ENCODE measurements at regions not wholly inside any gene's neighbourhood (a gene's known extent, or its start where the extent isn't known, plus 50 kb on each side); places are given as distances from the start of the nearest gene placed in this dataset.

- no peak for FAIRE-seq
- no peak for TF ChIP-seq POLR2AphosphoS5 (IDR thresholded peaks at IDR 0.05; ENCODE audit: insufficient read depth, low read depth, low read length)
- TF ChIP-seq MYC (IDR thresholded peaks at IDR 0.05; ENCODE audit: low read depth, low read length) = no peak
- TF ChIP-seq CTCF (IDR thresholded peaks at IDR 0.05; ENCODE audit: extremely low read depth in 1 of 2, insufficient read depth in 1 of 2, low read depth in 1 of 2, low read length in 2 of 2) = no peak
- TF ChIP-seq MAX (IDR thresholded peaks at IDR 0.05; ENCODE audit: insufficient read depth, insufficient read length) = no peak
- TF ChIP-seq JUN (IDR thresholded peaks at IDR 0.05; ENCODE audit: borderline replicate concordance, insufficient read depth, insufficient read length, low read depth) = no peak
- no peak for TF ChIP-seq GATA2 (IDR thresholded peaks at IDR 0.05; ENCODE audit: insufficient read depth, insufficient read length, low read depth, low read length)
- TF ChIP-seq FOS (IDR thresholded peaks at IDR 0.05; ENCODE audit: borderline replicate concordance, insufficient read depth, low read length) = no peak
- no peak for TF ChIP-seq POLR2A (IDR thresholded peaks at IDR 0.05; ENCODE audit: low read depth, low read length)
- TF ChIP-seq EZH2 (IDR thresholded peaks at IDR 0.05; ENCODE audit: borderline replicate concordance, low read depth, low read length, severe bottlenecking) = no peak
- H3K79me2 ChIP-seq (ENCODE audit: control insufficient read depth, insufficient read depth, low read length) = no peaks in the 10 kb centered on the region
- no peaks in the 10 kb centered on the region for H3K9me3 ChIP-seq (replicated peaks; ENCODE audit: control insufficient read depth, insufficient read depth, low read length)
- peaks cover 5% of the 10 kb centered on the region for H3K4me1 ChIP-seq (ENCODE audit: control insufficient read depth, extremely low read depth, insufficient read depth, low read length)
- no peaks in the 10 kb centered on the region for H4K20me1 ChIP-seq (replicated peaks; ENCODE audit: control insufficient read depth, extremely low read depth, insufficient read depth, low read length)
- POLR2A ChIA-PET = no interaction called here
- H3K4me3 ChIP-seq (replicated peaks in 1 of 3; ENCODE audit: insufficient read depth in 1 of 3, low read depth in 1 of 3, low read length in 3 of 3) = no peak overlapping the region
- no peak overlapping the region for H3K27ac ChIP-seq (ENCODE audit: insufficient read depth, low read depth, low read length)
- no peaks in the 10 kb centered on the region for H3K9me1 ChIP-seq (replicated peaks; ENCODE audit: control insufficient read depth, extremely low read depth, insufficient read depth, low read length)
- intact Hi-C loops (cut with micrococcal nuclease) (no loop called here), dilution Hi-C loops (cut with MboI; ENCODE audit: extremely low pct_ligation_motif_present, low sequenced_read_pairs) (no loop called here)
- no peaks in the 10 kb centered on the region for H3K27me3 ChIP-seq (ENCODE audit: control insufficient read depth in 2 of 2, insufficient read depth in 2 of 2, low read length in 2 of 2)
- CTCF ChIA-PET = interaction anchor here (1.0 kb wide), 1 partner anchor 12 kb away, joined by 3 read pairs; no protein-coding TSS in a partner anchor
- H3K4me2 ChIP-seq (ENCODE audit: insufficient read depth, low read length) = no peak overlapping the region
- DNase-seq (ENCODE audit: low read depth, low spot score) = no peak
- H2AFZ ChIP-seq (ENCODE audit: low read depth, low read length) = no peak overlapping the region
- no peaks in the 10 kb centered on the region for H3K36me3 ChIP-seq (ENCODE audit: control insufficient read depth in 2 of 2, extremely low read depth in 1 of 2, insufficient read depth in 2 of 2, low read length in 2 of 2)
- BruUV-seq (replicated peaks) = no TSS peak
- no peak overlapping the region for H3K9ac ChIP-seq (replicated peaks; ENCODE audit: extremely low read depth, insufficient read depth, low read length)
Observed at GRCh38 chr13:107846642-107847041, 368.7 kb downstream of the LIG4 start.
